Activated naive CD4-positive, alpha-beta T cell treated with anti-CD3 and anti-CD28 coated beads, Interleukin-2, amount 10 ng/mL, durations not matched to agents 7 days and 5 days (primary cell): ENCODE measurements at regions not wholly inside any gene's neighbourhood (a gene's known extent, or its start where the extent isn't known, plus 50 kb on each side); places are given as distances from the start of the nearest gene placed in this dataset.
"Not testable (repeated sequence)": the region's sequence is repeated elsewhere in the genome, so short reads cannot be mapped to it uniquely, and the experiment has no call there.

Experiments used
- CTCF ChIA-PET: fragments of 350-600 bp; sonication (Branson Sonifier 250); formaldehyde crosslinking; loops from one replicate; lab custom pipeline; 2021; ENCODE audit warnings: antibody characterized with exemption; lab: Charles Lee
- DNase-seq: peaks from one replicate; pipeline ENCODE4 v3.0.0-alpha.2; 2020
- H3K27ac Mint-ChIP-seq: one replicate; pipeline ENCODE4 v1.8.0; 2021; ENCODE audit warnings: mild to moderate bottlenecking, moderate library complexity, mixed read lengths
- H3K27me3 Mint-ChIP-seq: one replicate; pipeline ENCODE4 v1.8.0; 2021; ENCODE audit warnings: mild to moderate bottlenecking, mixed read lengths
- H3K36me3 Mint-ChIP-seq: one replicate; pipeline ENCODE4 v1.8.0; 2021; ENCODE audit warnings: mixed read lengths
- H3K4me1 Mint-ChIP-seq: one replicate; pipeline ENCODE4 v1.8.0; 2021; ENCODE audit warnings: mixed read lengths
- H3K4me3 Mint-ChIP-seq: one replicate; pipeline ENCODE4 v1.8.0; 2021; ENCODE audit warnings: mild to moderate bottlenecking, moderate library complexity, mixed read lengths
- H3K9me3 Mint-ChIP-seq: one replicate; pipeline ENCODE4 v1.8.0; 2021; ENCODE audit warnings: mixed read lengths

- H3K4me3 Mint-ChIP-seq = no peak overlapping the region
- H3K9me3 Mint-ChIP-seq = no peaks in the 10 kb centered on the region
- peaks cover 8% of the 10 kb centered on the region for H3K27me3 Mint-ChIP-seq
- no peak overlapping the region for H3K27ac Mint-ChIP-seq
- H3K4me1 Mint-ChIP-seq = peaks cover 7% of the 10 kb centered on the region
- CTCF ChIA-PET = no interaction called here
- no peaks in the 10 kb centered on the region for H3K36me3 Mint-ChIP-seq
- DNase-seq = no peak
Observed at GRCh38 chr15:39246523-39246922, 334.4 kb upstream of the THBS1 start.

- Mint-ChIP-seq H3K4me3 (no peak overlapping the region), H3K27me3 (peaks cover 8% of the 10 kb centered on the region), H3K9me3 (no peaks in the 10 kb centered on the region), H3K36me3 (no peaks in the 10 kb centered on the region), H3K27ac (no peak overlapping the region), H3K4me1 (peaks cover 7% of the 10 kb centered on the region)
- CTCF ChIA-PET = no interaction called here
- DNase-seq = no peak
Observed at GRCh38 chr15:39247574-39247973, 333.3 kb upstream of the THBS1 start.

DNA sequence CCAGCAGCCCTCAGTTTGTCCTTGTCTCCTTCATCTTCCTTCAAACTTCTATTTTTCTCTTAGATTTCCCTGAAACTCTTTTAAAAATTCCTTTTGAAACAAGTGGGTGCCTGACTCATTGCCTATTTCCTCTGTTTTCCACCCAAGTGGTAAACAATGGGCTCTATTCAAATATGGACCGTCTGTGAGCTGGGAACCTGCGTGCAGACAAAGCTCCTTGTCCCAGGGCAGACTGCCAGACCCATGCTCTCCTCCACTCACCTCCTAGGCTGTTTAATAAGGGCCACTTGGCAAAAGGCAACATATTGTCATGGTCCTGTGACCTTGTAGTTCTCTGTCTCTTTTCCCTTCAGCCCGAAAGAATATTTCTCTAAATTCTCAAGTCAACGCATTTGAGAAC is 332.7 kb upstream of the THBS1 start:
- peaks cover 8% of the 10 kb centered on the region for H3K27me3 Mint-ChIP-seq
- H3K4me1 Mint-ChIP-seq = peaks cover 7% of the 10 kb centered on the region
- DNase-seq = no peak
- CTCF ChIA-PET = no interaction called here
- no peaks in the 10 kb centered on the region for H3K36me3 Mint-ChIP-seq
- H3K27ac Mint-ChIP-seq = no peak overlapping the region
- no peaks in the 10 kb centered on the region for H3K9me3 Mint-ChIP-seq
- H3K4me3 Mint-ChIP-seq = no peak overlapping the region

DNA sequence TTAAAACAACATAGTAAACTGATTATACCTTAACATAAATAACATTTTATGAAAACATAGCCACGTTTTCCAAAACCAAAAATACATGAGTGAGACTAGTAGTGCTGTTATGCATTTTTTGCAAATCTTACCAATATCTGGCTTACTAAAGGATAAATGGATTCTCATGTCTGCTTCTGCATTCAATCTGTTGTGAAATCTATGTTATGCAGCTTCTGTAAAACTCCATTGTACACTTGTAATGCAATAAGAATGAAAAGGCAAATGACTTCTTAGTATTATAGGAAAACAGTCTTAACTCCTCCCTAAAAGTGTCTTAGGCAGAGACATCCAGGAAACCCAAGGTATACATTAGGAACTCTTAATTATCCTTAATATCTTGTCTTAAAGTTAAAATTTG is 330.9 kb upstream of the THBS1 start:
- DNase-seq = no peak
- Mint-ChIP-seq H3K9me3 (no peaks in the 10 kb centered on the region), H3K4me1 (peaks cover 7% of the 10 kb centered on the region), H3K4me3 (no peak overlapping the region), H3K36me3 (no peaks in the 10 kb centered on the region), H3K27me3 (peaks cover 8% of the 10 kb centered on the region), H3K27ac (no peak overlapping the region)
- CTCF ChIA-PET = no interaction called here

- H3K4me3 Mint-ChIP-seq = no peak overlapping the region
- CTCF ChIA-PET = no interaction called here
- H3K4me1 Mint-ChIP-seq = peaks cover 7% of the 10 kb centered on the region
- no peak overlapping the region for H3K27ac Mint-ChIP-seq
- no peaks in the 10 kb centered on the region for H3K9me3 Mint-ChIP-seq
- DNase-seq = no peak
- H3K27me3 Mint-ChIP-seq = peaks cover 8% of the 10 kb centered on the region
- H3K36me3 Mint-ChIP-seq = no peaks in the 10 kb centered on the region
Observed at GRCh38 chr15:39250460-39251186, 330.3 kb upstream of the THBS1 start.

- Mint-ChIP-seq H3K9me3 (no peaks in the 10 kb centered on the region), H3K4me1 (peaks cover 7% of the 10 kb centered on the region), H3K4me3 (no peak overlapping the region), H3K27me3 (peaks cover 8% of the 10 kb centered on the region), H3K27ac (no peak overlapping the region), H3K36me3 (no peaks in the 10 kb centered on the region)
- CTCF ChIA-PET = no interaction called here
- no peak for DNase-seq
Observed at GRCh38 chr15:39251413-39252133, 329.3 kb upstream of the THBS1 start.

DNA sequence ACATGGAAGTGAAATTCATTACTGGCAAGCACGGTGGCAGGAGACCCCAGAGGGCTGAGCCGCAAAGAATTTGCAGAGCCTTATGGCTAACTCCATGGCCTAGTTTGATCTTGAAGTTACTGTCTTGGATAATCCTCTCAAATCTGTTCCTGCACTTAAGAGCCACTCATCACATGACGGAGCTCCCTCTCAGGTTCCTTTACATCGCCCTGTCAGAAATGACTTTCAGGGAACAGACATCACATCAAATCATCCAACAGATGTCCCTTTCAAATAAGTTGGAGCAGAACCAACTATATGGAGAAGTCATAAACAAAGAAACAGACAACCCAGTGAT is 328.8 kb upstream of the THBS1 start:
- Mint-ChIP-seq H3K4me1 (peaks cover 7% of the 10 kb centered on the region), H3K27me3 (peaks cover 8% of the 10 kb centered on the region), H3K36me3 (no peaks in the 10 kb centered on the region), H3K9me3 (no peaks in the 10 kb centered on the region), H3K27ac (no peak overlapping the region), H3K4me3 (no peak overlapping the region)
- no peak for DNase-seq
- CTCF ChIA-PET = no interaction called here

DNA sequence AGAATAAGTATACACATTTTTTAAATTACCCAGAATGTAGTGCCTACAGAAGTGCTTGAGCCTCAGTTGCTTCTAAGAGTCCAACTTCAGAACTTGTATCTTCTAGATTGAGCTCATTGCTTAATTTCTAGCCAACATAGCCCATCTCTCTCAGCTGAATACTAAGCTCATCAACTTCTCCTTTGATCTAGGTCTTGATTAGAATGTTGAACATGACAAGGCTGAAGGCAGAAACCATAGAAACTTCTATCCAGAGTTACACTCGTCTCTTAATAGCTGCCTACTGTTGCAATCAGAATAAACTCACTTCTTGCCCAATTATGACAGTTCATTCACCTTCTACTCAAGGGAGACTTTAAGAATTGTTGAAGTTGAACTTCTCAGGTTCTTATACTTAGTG is 327.3 kb upstream of the THBS1 start:
- Mint-ChIP-seq H3K9me3 (no peaks in the 10 kb centered on the region), H3K4me1 (peaks cover 7% of the 10 kb centered on the region), H3K27me3 (peaks cover 4% of the 10 kb centered on the region), H3K36me3 (no peaks in the 10 kb centered on the region), H3K27ac (no peak overlapping the region), H3K4me3 (no peak overlapping the region)
- no peak for DNase-seq
- CTCF ChIA-PET = interaction anchor here (1.1 kb wide), 1 partner anchor 10 kb away, joined by 3 read pairs; no protein-coding TSS in a partner anchor

- no peak overlapping the region for H3K27ac Mint-ChIP-seq
- no peaks in the 10 kb centered on the region for H3K9me3 Mint-ChIP-seq
- CTCF ChIA-PET = interaction anchor here (1.1 kb wide), 1 partner anchor 11 kb away, joined by 3 read pairs; no protein-coding TSS in a partner anchor
- peaks cover 4% of the 10 kb centered on the region for H3K27me3 Mint-ChIP-seq
- no peak for DNase-seq
- H3K36me3 Mint-ChIP-seq = no peaks in the 10 kb centered on the region
- no peak overlapping the region for H3K4me3 Mint-ChIP-seq
- H3K4me1 Mint-ChIP-seq = peaks cover 7% of the 10 kb centered on the region
Observed at GRCh38 chr15:39254181-39254580, 326.7 kb upstream of the THBS1 start.

DNA sequence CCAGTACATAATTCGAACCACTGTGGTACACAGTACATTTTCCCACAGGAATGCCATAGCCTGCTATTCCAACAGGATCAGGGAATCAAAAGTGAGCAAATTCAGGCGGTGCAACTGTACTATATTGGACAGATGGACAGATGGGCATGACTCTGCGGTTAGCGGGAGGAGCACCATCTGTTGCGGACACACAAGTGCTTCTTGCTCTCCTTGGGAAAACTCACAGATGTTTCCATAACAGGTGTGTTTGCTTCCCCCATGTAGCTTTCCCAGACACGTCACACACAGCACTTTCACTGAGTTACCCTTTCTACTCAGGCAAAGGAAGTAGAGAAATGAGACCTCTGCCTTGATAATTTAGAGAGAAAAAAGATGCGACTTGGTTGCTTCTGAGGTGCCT is 325.1 kb upstream of the THBS1 start:
- Mint-ChIP-seq H3K4me3 (no peak overlapping the region), H3K27me3 (no peaks in the 10 kb centered on the region), H3K36me3 (no peaks in the 10 kb centered on the region), H3K27ac (no peak overlapping the region), H3K4me1 (peaks cover 3% of the 10 kb centered on the region), H3K9me3 (no peaks in the 10 kb centered on the region)
- DNase-seq = no peak
- CTCF ChIA-PET = interaction anchor here (0.6 kb wide), 1 partner anchor 13 kb away, joined by 5 read pairs; no protein-coding TSS in a partner anchor

DNA sequence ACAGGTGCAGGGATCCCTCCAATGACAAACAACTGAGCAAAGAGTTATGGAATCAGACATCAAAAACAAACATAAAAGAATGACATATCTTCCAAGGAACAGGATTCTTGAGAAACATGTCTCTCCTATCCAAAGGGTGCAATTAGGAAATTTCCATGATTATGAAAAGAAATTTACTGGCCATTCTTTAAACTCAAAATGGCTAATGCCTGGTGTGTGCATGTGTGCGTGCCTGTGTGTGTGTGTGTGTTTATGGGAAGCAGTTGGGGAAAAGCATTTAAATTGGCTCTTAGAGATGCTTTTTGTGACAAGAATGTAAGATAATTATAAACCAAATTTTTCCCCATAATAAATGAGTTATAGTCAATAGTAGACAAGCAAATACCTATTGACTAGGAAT is 320.5 kb upstream of the THBS1 start:
- no peak overlapping the region for H3K4me3 Mint-ChIP-seq
- CTCF ChIA-PET = no interaction called here
- H3K4me1 Mint-ChIP-seq = peaks cover 5% of the 10 kb centered on the region
- H3K36me3 Mint-ChIP-seq = no peaks in the 10 kb centered on the region
- no peak for DNase-seq
- H3K9me3 Mint-ChIP-seq = peaks cover 4% of the 10 kb centered on the region
- no peak overlapping the region for H3K27ac Mint-ChIP-seq
- no peaks in the 10 kb centered on the region for H3K27me3 Mint-ChIP-seq

GRCh38 chr15:39260791-39261190 is 320.1 kb upstream of the THBS1 start:
- CTCF ChIA-PET = no interaction called here
- H3K36me3 Mint-ChIP-seq = no peaks in the 10 kb centered on the region
- peaks cover 4% of the 10 kb centered on the region for H3K9me3 Mint-ChIP-seq
- H3K27me3 Mint-ChIP-seq = no peaks in the 10 kb centered on the region
- no peak for DNase-seq
- no peak overlapping the region for H3K27ac Mint-ChIP-seq
- H3K4me3 Mint-ChIP-seq = no peak overlapping the region
- peaks cover 5% of the 10 kb centered on the region for H3K4me1 Mint-ChIP-seq

GRCh38 chr15:39261397-39262183 is 319.3 kb upstream of the THBS1 start:
- H3K27me3 Mint-ChIP-seq, DNase-seq, H3K9me3 Mint-ChIP-seq, CTCF ChIA-PET, H3K36me3 Mint-ChIP-seq, H3K4me1 Mint-ChIP-seq, H3K4me3 Mint-ChIP-seq, H3K27ac Mint-ChIP-seq: not testable (repeated sequence)

- H3K36me3 Mint-ChIP-seq, H3K9me3 Mint-ChIP-seq, H3K4me1 Mint-ChIP-seq, H3K27me3 Mint-ChIP-seq, H3K4me3 Mint-ChIP-seq, H3K27ac Mint-ChIP-seq, DNase-seq, CTCF ChIA-PET: not testable (repeated sequence)
Observed at GRCh38 chr15:39262995-39263772, 317.7 kb upstream of the THBS1 start.
